NCI-H82 treated with DMSO at 0.1 percent for 48 hours (cell line): ENCODE measurements at regions not wholly inside any gene's neighbourhood (a gene's known extent, or its start where the extent isn't known, plus 50 kb on each side); places are given as distances from the start of the nearest gene placed in this dataset.
"Not testable (repeated sequence)": the region's sequence is repeated elsewhere in the genome, so short reads cannot be mapped to it uniquely, and the experiment has no call there.

Source experiments
- DNase-seq: peaks from one replicate; lab custom pipeline; 2025; ENCODE audit not compliant: unreplicated experiment; lab: John Stamatoyannopoulos, UW

- no peak for DNase-seq
Measured at GRCh38 chr4:138803051-138803450, 212.5 kb upstream of the NOCT start.

DNA sequence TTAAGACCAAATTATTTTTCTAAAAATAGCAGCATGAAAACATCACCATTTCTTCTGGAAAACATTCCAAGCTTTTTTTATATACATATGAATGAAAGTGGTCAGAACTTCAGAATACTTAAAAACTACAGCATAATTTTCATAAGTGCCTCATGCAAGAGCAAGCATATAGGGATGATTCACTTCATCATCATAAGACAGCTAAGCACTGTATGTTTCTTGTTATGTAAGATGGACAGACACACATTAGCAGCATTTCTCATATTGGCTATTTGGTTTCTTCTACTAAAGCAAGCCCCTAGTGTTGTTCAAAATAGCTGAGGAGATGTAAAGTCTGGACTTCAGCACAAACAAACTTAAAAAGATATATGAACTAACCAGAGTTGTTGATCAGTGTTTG lies 213.1 kb upstream of the NOCT start:
- no peak for DNase-seq

DNA sequence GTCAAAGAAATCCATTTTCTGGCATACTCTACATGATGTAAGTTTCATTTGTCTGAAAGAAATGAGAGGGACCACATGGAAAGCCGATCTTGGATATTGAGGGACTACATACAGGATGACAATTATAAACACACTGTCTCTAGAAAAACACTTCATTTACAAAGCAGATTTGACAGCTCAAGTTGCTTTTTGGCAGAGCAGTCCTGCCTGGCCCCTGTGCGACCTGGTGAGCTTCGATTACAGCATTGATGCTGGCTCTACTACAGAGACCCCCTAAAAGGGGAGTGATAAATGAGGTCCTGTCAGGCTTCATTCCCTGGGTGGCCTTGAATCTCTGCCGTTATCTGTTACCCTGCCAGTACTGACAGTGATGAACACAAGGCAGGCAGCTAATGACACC lies 215.2 kb upstream of the NOCT start:
- DNase-seq, result no peak

DNA sequence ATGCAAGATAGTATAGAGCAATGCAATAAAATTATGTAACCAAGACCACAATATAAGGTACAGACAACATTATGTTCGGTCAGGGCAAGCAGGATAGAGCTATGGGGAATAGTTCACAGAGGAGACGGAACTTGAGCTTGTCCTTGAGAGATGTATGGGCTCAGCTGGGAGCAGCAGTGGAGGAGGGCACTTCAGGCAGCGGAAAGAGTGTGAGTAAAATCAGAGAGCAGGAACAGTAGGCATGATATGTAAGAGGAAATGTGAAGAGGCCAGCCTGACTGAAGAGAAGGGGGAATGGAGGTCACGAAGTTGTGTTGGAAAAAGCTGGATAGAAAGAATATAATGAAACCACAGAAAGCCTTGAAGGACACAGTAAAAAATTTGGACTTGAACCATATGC lies 217.2 kb upstream of the NOCT start:
- no peak for DNase-seq

- DNase-seq, result no peak
Measured at GRCh38 chr4:138797646-138798045, 217.9 kb upstream of the NOCT start.

DNA sequence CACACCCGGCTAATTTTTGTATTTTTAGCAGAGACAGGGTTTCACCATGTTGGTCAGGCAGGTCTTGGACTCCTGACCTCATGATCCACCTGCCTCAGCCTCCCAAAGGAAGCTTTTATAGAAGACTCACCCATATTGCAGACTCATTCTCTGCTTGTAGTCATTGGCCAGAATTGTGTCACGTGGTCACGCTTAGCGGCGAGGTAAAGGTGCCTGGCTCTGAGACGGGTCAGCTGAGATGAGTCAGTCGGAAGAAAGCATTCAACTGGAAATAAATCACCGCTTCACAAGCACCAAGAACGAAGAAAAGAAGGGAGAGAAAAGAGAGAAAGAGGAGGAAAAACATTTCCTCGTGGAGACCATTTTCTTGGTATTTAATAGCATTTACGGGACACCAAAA lies 218.8 kb upstream of the NOCT start:
- DNase-seq, result no peak

- no peak for DNase-seq
Measured at GRCh38 chr4:138790706-138791340, 224.8 kb upstream of the NOCT start.

DNA sequence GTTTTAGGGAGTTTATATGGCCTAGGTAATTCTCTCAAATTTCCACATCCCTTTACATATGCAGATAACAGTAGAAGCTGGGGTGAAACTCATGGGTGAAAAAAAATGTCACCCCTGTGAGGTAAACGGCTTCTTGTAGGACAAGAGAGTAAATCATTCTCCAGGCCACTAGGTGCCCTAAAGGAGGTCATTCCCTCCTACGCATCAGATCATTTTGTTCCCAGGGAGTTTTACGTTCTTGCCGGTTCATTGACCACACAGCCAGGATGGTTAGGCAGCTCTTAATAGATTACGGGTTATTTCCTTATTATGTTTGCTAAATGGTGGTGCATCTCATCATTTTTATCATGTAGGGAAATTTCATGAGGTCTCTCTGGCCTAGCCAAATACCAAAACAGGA lies 225.8 kb upstream of the NOCT start:
- DNase-seq, result no peak

DNA sequence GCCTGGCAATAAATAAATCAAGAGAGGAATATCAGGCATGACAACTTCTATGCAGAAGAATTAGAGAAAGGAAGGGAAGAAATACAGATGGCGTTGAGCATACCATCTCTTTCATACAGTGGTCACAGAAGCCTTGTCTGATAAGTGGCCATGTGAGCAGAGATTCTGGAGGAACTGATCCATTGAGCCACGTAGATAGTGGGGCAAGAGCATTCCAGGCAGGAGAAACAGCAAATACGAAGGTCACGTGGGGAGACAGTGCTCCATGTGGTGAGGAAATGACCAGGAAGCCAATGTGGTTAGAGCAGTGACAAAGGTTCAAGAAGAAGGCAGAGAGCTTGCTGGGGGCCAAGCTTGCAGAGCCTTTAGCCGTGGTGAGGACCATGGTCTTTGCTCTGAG lies 226.7 kb upstream of the NOCT start:
- DNase-seq, result no peak

DNA sequence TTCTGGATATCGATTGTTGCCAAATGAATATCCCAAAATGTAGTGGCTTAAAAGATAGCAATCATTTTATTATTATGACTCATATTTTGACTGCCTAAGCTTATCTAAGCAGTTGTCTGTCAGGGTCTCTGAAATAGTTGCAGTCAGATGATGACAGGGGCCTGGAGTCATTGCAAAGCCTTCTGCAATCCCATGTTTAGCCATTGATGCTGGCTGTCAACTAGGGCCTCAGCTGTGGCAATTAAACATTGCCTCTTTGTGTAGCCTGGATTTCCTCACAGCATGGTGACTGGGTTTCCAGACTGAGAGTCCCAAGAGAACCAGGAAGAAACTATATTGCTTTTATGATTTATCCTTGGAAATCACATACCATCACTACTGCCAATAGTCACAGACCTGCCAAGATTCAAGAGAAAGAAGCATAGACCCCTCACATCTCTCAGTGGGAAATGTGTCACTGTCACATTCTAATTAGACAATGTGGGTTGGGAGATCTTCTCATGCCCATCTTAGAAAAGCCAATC lies 227.3 kb upstream of the NOCT start:
- no peak for DNase-seq

DNA sequence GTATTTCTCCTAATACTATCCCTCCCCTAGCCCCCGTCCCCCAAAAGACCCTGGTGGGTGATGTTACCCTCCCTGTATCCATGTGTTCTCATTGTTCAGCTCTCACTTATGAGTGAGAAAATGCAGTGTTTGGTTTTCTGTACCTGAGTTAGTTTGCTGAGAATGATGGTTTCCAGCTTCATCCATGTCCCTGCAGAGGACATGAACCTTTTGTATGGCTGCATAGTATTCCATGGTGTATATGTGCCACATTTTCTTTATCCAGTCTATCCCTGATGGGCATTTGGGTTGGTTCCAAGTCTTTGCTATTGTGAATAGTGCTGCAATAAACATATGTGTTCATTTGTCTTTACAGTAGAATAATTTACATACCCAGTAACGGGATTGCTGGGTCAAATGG lies 235.8 kb upstream of the NOCT start:
- not testable (repeated sequence) for DNase-seq

- DNase-seq, result no peak
Measured at GRCh38 chr4:138775890-138776289, 239.7 kb upstream of the NOCT start.

DNA sequence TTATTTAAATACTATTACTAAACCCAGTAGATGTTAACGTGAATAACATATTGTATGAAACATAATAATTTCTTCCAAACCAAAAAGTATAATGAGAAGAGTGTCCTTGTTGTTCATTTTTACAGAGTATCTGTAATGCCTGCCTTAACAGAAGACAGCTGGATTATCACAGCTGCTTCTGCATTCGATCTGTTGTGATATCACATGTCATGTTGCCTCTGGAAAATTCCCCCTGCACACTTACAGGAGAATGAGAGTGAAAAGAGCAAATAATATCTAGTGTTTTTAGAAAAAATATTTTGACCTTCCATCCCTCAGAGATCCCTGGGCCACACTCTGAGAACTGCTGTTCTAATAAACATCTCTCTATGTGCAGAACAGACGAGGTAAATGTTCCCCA lies 240.1 kb upstream of the NOCT start:
- DNase-seq, result no peak

DNA sequence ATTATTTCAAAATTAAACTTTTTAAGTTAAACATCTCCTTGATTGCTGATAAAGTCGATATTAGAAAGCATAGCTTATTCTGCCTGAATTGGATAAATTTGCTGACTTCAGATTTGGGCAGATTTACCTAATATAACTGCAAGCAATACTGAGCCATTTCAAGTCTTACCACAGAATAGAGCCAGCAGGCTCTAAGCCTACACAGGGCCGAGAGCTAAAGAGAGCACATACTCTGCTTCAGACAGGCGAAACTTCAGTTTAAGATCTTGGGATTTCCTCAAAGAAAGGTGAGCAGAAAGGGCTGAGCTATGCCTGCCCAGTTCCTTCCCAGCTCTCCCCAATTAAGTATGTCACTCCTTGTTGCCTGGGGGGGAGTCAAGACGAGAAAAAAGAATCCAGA lies 240.6 kb upstream of the NOCT start:
- no peak for DNase-seq

- DNase-seq, result not testable (repeated sequence)
Measured at GRCh38 chr4:138774125-138774524, 241.5 kb upstream of the NOCT start.

- DNase-seq, result peak; percentile 7
Measured at GRCh38 chr4:138773321-138773720, 242.3 kb upstream of the NOCT start.

DNA sequence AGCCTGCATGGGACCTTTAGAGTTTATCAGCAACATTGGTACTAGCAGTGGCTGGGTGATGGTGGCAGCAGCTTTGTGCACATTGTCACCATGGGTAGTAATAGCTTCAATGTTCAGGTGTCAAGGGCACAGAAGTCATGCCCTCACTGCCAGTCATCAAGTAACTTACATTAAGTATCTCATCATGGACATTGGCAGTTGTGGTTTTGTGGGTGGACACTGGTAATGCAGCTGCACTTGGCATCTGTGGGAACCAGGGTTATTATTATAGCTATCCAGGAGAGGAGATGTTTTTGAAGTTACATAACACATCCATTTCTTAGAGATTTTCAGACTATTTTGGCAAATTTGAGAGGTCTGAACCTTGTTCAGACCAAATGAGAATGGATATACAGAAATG lies 243.2 kb upstream of the NOCT start:
- no peak for DNase-seq

- DNase-seq, result peak; percentile 65
Measured at GRCh38 chr4:138770818-138771217, 244.8 kb upstream of the NOCT start.

GRCh38 chr4:138766332-138766731 lies 249.2 kb upstream of the NOCT start:
- no peak for DNase-seq

DNA sequence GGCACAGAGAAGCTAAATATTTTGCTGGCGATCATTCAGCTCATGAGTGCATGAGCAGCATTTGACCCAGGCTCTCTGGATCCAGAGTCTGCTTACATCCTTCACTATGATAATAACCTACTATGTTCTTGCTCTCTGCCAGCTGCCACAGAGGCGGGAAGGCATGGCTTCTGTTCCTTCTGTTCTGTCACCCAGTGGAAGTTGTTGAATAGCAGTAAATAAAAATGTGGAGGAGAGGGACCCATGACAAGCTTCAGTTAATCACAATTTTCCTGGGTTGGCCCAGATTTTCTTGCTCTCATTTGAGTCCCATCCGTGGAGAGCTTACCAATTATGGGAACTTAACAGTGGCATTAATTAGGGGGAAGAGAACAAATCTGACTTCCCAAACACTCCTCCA lies 250.1 kb upstream of the NOCT start:
- DNase-seq, result no peak

- no peak for DNase-seq
Measured at GRCh38 chr4:138761638-138762220, 253.9 kb upstream of the NOCT start.

- no peak for DNase-seq
Measured at GRCh38 chr4:138759554-138759902, 256.1 kb upstream of the NOCT start.

DNA sequence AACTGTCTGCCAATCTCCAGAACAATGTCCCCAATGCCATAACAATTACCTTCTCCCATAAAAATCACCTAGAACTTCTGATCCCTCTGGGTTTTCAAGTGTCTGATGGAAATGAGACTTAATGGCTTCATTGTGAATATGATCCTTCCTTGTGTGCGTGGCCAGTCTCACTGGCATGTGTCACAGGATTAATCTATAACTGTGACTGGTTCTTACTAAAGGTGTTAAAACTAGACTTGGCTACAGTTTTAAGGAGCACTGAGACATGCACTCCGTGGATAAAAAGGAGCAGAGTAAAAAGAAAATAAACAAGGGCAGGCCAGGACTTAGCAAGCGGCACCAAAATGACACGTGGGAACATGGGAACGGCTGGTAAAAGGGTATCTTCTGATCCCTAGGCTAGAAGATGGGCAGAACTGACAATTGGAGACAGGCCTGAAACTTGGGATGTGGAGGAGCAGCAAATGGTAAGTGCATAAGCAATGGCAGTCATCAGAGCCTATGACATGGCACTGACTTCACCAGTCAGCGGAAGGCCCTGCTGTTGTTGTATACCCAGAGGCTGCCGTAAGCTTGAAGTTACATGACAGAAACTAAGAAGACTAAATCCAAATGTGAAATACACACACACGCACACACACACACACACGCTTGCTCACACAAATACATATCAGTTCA lies 256.6 kb upstream of the NOCT start:
- DNase-seq, result no peak
